ENCODE measurements at regions not wholly inside any gene's neighbourhood (a gene's known extent, or its start where the extent isn't known, plus 50 kb on each side); places are given as distances from the start of the nearest gene placed in this dataset.

DNA sequence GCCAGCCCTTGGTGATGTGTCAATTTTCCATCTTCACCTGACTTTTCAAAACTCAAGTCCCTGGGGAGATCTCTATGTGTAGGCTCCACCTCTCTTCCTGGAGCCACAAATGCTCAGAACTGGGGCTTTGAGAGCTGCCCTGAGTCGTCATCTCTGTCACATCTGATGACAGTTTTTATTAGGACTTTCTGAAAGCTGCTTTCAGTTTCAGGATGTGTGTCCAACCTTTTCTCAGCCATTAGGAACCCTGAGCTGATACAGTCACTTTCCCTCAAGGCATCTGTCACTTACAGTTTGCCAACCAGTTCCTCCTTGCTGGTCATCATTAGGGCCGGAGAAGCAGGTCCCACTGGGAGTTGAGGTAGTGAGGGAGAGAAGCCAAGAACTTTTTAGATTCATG lies 365.9 kb upstream of the CHD6 start:
- no peak for TF ChIP-seq JUND (IDR thresholded peaks at IDR 0.05)
- TF ChIP-seq EZH2phosphoT487 (IDR thresholded peaks at IDR 0.05; ENCODE audit: borderline replicate concordance) = no peak
- TF ChIP-seq POLR2A (IDR thresholded peaks at IDR 0.05; ENCODE audit: borderline replicate concordance, extremely low read depth, insufficient read depth, insufficient read length) = no peak
- no peak for TF ChIP-seq CTCF (IDR thresholded peaks at IDR 0.05 in 2 of 3, conservative IDR thresholded peaks at IDR 0.05 in 1 of 3; ENCODE audit: borderline replicate concordance in 1 of 3, insufficient read depth in 1 of 3, low read depth in 2 of 3, low read length in 2 of 3)
- TF ChIP-seq POLR2AphosphoS5 (IDR thresholded peaks at IDR 0.05; ENCODE audit: low read depth, low read length) = no peak
- no peak for TF ChIP-seq ZNF274 (IDR thresholded peaks at IDR 0.05; ENCODE audit: low read depth, low read length)
- TF ChIP-seq CEBPB (IDR thresholded peaks at IDR 0.05; ENCODE audit: low read depth) = no peak
- TF ChIP-seq EZH2 (IDR thresholded peaks at IDR 0.05) = no peak
- TF ChIP-seq SIN3A (IDR thresholded peaks at IDR 0.05; ENCODE audit: low read depth) = no peak
- TF ChIP-seq, protein P1, sequence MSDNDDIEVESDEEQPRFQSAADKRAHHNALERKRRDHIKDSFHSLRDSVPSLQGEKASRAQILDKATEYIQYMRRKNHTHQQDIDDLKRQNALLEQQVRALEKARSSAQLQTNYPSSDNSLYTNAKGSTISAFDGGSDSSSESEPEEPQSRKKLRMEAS (IDR thresholded peaks at IDR 0.05) = no peak
- TF ChIP-seq SRF (IDR thresholded peaks at IDR 0.05; ENCODE audit: low read depth) = no peak
- no peak for TF ChIP-seq REST (IDR thresholded peaks at IDR 0.05; ENCODE audit: low read depth)
